Gastrocnemius medialis (tissue), 4 donors: ENCODE measurements at regions not wholly inside any gene's neighbourhood (a gene's known extent, or its start where the extent isn't known, plus 50 kb on each side); places are given as distances from the start of the nearest gene placed in this dataset.

Experiments used
- POLR2A ChIP-seq, 2 donors: fragments of 450-650 bp; IDR thresholded peaks; one replicate each; pipeline ENCODE4 v1.6.1; 2017; ENCODE audit warnings: antibody characterized with exemption in 2 of 2, mild to moderate bottlenecking in 2 of 2, moderate library complexity in 2 of 2
- TF ChIP-seq, protein P1 (sequence below), 5 experiments: fragments of 450-650 bp in 3 of 5; fragments of 200-600 bp in 2 of 5; sonication (generic) in 2 of 5; IDR thresholded peaks in 4 of 5; conservative IDR thresholded peaks in 1 of 5; 1 replicate in 4 of 5; 2 replicates in 1 of 5; pipeline ENCODE4 v1.5.1; 2016 to 2019; ENCODE audit warnings: antibody characterized with exemption in 5 of 5, mild to moderate bottlenecking in 3 of 5, moderate library complexity in 3 of 5

DNA sequence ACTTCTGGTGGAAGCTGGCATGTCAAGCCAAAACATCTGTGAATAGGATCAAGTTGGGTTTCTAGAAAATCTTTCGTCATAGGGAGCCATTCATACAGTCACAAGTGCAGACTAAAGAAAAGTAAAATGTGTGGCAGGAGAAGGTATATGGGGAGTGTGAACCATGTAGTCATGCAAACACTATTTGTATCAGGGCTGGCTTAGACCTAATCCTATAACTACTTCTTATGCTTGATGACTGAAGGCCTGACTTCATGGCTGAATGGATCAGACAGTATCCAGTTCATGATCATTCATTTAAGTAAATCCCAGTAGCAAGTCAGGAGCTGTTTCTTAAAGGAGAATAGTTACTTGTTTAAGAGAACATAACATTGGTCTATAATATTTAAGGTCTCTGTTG, 63.8 kb upstream of the DAPK1 start:
- TF ChIP-seq, protein P1, sequence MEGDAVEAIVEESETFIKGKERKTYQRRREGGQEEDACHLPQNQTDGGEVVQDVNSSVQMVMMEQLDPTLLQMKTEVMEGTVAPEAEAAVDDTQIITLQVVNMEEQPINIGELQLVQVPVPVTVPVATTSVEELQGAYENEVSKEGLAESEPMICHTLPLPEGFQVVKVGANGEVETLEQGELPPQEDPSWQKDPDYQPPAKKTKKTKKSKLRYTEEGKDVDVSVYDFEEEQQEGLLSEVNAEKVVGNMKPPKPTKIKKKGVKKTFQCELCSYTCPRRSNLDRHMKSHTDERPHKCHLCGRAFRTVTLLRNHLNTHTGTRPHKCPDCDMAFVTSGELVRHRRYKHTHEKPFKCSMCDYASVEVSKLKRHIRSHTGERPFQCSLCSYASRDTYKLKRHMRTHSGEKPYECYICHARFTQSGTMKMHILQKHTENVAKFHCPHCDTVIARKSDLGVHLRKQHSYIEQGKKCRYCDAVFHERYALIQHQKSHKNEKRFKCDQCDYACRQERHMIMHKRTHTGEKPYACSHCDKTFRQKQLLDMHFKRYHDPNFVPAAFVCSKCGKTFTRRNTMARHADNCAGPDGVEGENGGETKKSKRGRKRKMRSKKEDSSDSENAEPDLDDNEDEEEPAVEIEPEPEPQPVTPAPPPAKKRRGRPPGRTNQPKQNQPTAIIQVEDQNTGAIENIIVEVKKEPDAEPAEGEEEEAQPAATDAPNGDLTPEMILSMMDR (IDR thresholded peaks at IDR 0.05 in 4 of 5, conservative IDR thresholded peaks at IDR 0.05 in 1 of 5), result no peak
- no peak for TF ChIP-seq POLR2A (IDR thresholded peaks at IDR 0.05)
